NCI-H526 (cell line): ENCODE measurements at regions not wholly inside any gene's neighbourhood (a gene's known extent, or its start where the extent isn't known, plus 50 kb on each side); places are given as distances from the start of the nearest gene placed in this dataset.
A peak's percentile ranks its signal among the peaks of the same experiment; 100 is the strongest.

Source experiments
- DNase-seq, 2 experiments: peaks; one replicate each; lab custom pipeline; 2025; lab: John Stamatoyannopoulos, UW

GRCh38 chr21:29396951-29397455 lies 98.3 kb downstream of the BACH1 start:
- DNase-seq, result no peak

DNA sequence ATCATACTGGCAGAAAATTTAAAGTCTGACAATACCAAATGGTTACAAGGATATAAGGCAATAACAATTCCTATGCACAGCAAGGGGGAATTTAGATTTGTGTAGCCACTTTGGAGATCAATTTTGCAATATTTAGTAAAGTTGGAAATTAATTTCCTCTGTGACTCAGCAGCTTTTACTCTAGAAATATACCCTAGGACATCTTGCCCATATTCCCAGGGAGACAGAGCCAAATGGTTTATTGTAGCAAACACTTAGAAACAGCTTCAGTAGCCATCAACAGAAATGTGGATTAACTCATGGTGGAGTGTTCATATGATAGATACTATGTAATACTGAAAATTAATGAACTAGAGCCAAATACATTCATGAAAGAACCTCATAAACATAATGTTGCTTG lies 104.6 kb downstream of the BACH1 start:
- no peak for DNase-seq

DNA sequence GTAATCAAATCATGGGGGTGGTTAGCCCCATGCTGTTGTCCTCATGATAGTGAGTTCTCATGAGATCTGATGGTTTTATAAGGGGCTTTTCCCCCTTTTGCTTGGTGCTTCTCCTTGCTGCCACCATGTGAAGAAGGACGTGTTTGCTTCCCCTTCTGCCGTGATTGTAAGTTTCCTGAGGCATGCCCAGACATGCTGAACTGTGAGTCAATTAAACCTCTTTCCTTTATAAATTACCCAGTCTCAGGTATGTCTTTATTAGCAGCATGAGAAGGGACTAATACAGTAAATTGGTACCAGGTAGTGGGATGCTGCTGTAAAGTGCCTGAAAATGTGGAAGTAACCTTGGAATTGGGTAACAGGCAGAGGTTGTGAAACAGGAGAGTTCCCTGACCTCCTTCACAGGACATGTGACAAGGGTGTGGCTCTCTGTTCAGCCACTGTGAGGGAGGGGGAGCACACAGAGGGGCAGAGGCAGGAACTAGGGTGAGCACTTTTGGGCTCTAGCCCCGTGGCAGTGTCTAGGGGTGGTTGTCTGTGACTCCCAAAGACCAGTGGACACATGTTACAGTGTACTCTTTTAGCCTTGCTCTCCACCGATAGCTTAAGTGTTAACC lies 105.3 kb downstream of the BACH1 start:
- no peak for DNase-seq

DNA sequence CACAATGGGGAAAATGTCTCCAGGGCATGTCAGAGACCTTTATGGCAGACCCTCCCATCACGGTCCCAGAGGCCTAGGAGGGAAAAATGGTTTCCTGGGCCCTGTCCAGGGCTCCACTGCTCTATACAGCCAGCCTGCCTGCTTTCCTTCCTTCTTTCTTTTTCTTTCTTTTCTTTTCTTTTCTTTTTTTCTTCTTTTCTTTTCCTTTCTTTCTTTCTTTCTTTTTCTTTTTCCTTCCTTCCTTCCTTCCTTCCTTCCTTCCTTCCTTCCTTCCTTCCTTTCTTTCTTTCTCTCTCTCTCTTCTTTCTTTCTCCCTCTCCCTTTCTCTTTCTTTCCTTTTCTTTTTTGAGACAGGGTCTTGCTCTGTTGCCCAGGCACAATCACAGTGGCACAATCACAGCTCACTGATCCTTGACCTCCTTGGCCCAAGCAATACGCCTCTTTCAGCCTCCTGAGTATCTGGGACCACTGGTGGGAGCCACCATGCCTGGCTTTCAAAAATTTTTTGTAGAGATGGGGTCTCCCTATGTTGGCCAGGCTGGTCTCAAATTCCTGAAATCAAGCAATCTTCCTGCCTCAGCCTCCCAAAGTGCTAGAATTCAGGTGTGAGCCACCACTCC lies 106.9 kb downstream of the BACH1 start:
- no peak for DNase-seq

GRCh38 chr21:29406385-29406784 lies 107.7 kb downstream of the BACH1 start:
- no peak for DNase-seq

GRCh38 chr21:29407571-29407970 lies 108.8 kb downstream of the BACH1 start:
- no peak for DNase-seq

- no peak for DNase-seq
Measured at GRCh38 chr21:29413683-29414082, 115.0 kb downstream of the BACH1 start.

DNA sequence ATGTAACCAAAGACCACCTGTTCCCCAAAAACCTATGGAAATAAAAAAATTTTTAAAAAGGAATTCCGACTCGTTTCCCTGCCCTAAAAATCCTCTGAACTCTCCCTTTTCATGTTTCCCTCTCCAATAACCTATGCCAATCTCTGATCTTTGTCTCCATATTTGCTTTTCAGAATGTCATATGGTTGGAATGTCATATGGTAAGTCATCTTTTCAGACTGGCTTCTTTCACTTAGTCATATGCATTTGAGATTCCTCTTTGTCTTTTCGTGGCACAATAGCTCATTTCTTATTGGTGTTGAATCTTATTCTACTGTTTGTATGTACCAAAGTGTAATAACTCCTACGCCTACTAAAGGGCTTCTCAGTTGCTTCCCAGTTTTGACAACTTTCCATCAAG lies 117.5 kb downstream of the BACH1 start:
- no peak for DNase-seq

GRCh38 chr21:29418813-29419212 lies 120.1 kb downstream of the BACH1 start:
- no peak for DNase-seq

GRCh38 chr21:29419422-29419821 lies 120.7 kb downstream of the BACH1 start:
- DNase-seq, result no peak

DNA sequence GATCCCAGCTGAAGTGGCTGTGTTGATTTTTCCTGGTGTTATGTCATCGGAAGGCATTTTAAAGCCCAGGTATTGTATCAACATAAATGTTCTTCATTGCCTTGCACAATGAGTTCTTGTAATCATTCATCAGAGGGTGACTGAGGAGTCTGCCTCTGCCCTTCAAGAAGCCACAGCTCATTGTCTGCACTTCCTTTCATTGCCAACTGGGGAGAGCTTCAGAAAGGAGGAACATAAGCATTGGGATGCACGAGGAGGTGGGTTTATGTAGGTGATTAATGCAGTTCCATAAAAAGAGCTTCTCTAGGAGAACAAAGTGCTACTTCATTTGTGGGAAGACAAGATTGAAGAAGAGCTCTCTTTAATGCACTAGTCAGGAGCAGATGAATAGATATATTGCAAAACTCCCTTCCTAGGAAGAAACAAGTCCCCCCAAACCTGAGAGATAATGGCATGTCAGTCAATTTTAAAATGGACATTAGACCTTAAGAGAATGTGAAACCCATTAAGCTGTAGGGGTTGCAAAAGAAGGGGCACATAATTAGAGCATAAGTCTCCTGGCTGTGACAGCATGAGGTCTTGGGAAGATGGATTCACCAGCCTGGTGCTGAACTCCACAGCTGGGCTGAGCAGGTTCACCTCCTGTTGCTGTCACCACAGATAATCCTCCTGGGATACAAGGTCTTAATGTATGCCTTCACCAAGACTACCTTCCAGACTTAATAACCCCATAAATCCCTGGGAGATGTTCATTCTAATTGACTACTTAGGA lies 124.6 kb downstream of the BACH1 start:
- DNase-seq, result no peak

GRCh38 chr21:29424728-29425127 lies 126.0 kb downstream of the BACH1 start:
- no peak for DNase-seq

- no peak for DNase-seq
Measured at GRCh38 chr21:29429218-29429617, 130.5 kb downstream of the BACH1 start.

- no peak for DNase-seq
Measured at GRCh38 chr21:29430030-29430429, 131.3 kb downstream of the BACH1 start.

- no peak for DNase-seq
Measured at GRCh38 chr21:29430576-29430975, 131.9 kb downstream of the BACH1 start.

- no peak for DNase-seq
Measured at GRCh38 chr21:29431178-29431577, 132.5 kb downstream of the BACH1 start.

DNA sequence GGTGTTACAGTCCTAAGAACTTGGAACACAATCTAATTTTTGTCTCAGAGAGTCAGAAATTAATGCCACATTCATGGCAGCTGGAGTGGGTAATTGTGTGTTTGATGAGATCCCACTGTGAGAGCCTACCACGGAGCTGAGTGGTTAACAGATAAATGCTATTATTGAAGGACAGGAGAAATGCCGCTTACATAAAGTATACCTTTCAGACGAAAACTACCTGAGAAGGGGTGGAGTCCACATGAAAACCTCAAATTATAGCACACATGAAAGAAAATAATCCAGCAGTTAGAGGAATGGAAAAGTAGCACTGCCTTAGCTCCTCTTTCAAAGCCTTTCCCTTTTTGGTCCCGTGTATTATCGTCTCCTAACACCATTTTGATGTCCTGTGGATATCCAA lies 133.0 kb downstream of the BACH1 start:
- DNase-seq, result no peak

DNA sequence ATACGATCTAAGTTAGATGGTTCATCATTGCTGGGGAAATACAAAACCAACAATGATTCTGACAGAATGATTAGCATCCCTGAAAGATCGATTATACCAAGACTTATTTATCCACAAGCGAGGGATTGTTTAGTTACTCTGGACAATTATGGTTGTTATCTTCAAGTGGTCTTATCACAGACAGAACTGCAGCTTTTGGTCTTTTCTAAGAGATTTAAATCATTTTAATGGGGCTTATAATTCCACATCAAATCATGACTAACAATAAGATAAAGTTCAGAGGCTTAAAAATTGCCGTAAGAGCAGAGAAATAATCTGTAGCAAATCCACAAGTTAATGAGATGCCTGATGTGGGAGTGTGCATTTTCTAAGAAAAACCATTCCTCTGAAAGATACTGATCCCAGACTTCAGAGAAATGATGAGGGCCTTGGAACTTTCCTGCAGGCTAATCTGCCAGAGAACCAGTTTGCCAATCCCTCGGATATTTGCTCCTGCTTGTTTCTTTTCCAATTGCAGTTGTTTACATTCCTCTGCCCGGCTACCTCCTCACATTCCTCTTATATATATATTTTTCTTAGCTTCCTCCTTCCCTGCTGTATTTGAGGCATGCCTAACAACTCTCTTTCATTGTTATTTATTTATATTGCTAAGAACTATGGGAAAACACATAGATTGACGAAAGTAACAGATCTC lies 134.8 kb downstream of the BACH1 start:
- no peak for DNase-seq

- DNase-seq, result no peak
Measured at GRCh38 chr21:29434081-29434480, 135.4 kb downstream of the BACH1 start.

- peak; percentile 20 to 39 for DNase-seq
Measured at GRCh38 chr21:29434982-29435381, 136.3 kb downstream of the BACH1 start.

- DNase-seq, result no peak
Measured at GRCh38 chr21:29436143-29436542, 137.4 kb downstream of the BACH1 start.

GRCh38 chr21:29436650-29437049 lies 137.9 kb downstream of the BACH1 start:
- no peak for DNase-seq

DNA sequence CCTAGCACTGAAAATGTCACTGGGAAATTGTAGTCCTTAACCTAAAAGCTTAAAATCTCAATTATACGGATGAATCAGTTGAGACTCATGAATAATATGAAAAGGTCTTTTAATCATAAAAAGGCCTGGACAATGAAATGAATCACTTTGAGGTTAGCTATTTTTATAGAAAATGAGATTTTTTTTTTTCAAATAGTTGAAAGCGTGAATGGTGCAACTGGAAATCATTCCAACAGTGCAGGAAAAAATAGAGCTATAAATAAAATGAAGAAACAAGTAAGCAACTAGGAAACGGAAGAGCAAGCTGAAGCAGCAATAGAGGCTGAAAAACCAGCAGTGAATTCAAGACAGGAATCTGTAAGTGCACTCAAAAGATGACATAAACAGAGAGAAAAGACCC lies 142.9 kb downstream of the BACH1 start:
- no peak for DNase-seq
